ENCODE measurements at regions not wholly inside any gene's neighbourhood (a gene's known extent, or its start where the extent isn't known, plus 50 kb on each side); places are given as distances from the start of the nearest gene placed in this dataset.

DNA sequence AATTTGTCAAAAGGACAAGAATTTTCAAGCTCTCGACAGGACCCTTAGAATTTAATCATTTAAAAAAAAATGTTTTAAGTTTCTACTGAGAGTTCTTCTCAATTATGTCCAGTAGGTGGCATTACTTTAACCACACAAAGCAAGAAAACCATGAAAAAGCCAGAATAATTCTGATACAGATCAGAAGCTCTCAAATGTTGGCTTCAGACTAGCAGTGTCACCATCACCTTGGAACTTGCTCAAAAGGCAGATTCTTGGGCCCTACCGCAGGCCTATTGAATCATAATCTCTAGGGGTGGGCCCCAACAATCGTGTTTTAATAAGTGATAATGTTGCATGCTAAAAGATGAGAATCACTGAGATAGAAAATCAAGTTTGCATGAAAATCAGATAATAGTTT lies 99.5 kb upstream of the KCNMB2 start:
- TF ChIP-seq EZH2 (IDR thresholded peaks at IDR 0.05; ENCODE audit: borderline replicate concordance, low read length), result no peak
- TF ChIP-seq, protein P1, sequence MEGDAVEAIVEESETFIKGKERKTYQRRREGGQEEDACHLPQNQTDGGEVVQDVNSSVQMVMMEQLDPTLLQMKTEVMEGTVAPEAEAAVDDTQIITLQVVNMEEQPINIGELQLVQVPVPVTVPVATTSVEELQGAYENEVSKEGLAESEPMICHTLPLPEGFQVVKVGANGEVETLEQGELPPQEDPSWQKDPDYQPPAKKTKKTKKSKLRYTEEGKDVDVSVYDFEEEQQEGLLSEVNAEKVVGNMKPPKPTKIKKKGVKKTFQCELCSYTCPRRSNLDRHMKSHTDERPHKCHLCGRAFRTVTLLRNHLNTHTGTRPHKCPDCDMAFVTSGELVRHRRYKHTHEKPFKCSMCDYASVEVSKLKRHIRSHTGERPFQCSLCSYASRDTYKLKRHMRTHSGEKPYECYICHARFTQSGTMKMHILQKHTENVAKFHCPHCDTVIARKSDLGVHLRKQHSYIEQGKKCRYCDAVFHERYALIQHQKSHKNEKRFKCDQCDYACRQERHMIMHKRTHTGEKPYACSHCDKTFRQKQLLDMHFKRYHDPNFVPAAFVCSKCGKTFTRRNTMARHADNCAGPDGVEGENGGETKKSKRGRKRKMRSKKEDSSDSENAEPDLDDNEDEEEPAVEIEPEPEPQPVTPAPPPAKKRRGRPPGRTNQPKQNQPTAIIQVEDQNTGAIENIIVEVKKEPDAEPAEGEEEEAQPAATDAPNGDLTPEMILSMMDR (conservative IDR thresholded peaks at IDR 0.05 in 1 of 2, IDR thresholded peaks at IDR 0.05 in 1 of 2; ENCODE audit: extremely low read depth in 1 of 2, insufficient read depth in 1 of 2, low read depth in 1 of 2, low read length in 2 of 2), result peak; percentile 50 to 51

Data from mammary epithelial cell (primary cell).